GM18499 (cell line): ENCODE measurements at regions not wholly inside any gene's neighbourhood (a gene's known extent, or its start where the extent isn't known, plus 50 kb on each side); places are given as distances from the start of the nearest gene placed in this dataset.
"Not testable (repeated sequence)": the region's sequence is repeated elsewhere in the genome, so short reads cannot be mapped to it uniquely, and the experiment has no call there.

ENCODE experiments used
- ATAC-seq: cut with Tn5 transposase; IDR thresholded peaks from one replicate; pipeline ENCODE4 v1.9.1; 2021; ENCODE audit warnings: moderate number of reproducible peaks; ENCODE audit not compliant: insufficient read depth, unreplicated experiment

DNA sequence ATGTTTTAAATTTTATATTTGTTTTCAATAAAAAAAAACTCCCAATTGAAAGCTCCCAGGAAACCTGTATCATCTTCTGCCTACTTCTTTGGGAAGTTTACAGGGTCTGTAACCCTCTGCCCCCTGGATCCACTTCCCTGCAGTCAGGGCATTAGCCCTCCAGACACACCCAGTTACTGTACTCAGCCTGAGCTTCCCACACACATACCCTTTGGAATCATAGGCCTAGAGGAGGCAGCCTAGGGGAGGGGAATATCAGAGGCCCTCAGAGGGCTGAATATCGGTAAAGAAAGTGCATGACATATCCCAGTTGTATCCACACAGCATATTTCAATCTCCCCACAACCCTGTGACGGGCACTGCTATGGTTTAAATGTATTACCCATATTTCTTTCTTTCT, 56.2 kb upstream of the TFPI start:
- not testable (repeated sequence) for ATAC-seq

DNA sequence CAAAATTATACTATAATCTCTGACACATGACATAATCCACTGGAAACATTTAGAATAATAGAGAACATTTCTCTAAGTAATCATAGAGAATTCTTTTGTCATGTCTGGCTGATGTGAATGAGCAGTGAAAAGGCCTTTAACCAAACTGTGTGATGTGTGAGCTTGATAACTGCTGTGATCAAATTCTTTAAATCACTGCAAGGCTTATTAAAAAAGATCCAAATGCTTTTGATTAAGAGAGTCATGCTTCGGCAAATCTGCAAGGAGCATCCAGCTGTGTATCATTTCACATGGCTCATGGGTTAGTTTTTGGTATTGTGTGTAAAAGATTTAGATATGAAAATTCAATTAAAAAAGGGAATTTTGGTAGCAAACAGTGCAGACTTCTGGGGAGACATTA, 58.6 kb upstream of the TFPI start:
- no peak for ATAC-seq

DNA sequence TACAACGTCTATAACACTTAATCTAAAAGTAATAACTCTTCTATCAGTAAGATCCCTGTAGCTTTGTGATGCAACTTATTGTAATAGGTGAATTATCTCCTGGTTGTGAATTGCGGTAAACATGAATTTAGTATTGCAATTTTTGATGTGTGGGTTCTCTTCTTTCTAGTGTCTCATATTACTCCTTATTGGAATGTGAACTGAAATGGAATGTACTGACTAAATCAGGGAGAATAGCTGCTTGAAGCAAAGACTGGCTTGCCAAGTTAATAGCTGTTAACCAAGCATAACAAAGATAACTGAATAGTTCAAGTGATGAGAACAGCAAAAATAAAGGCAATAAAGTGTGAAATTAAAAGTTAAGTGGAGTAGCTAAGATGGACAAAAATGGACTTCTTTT, 60.5 kb upstream of the TFPI start:
- no peak for ATAC-seq

DNA sequence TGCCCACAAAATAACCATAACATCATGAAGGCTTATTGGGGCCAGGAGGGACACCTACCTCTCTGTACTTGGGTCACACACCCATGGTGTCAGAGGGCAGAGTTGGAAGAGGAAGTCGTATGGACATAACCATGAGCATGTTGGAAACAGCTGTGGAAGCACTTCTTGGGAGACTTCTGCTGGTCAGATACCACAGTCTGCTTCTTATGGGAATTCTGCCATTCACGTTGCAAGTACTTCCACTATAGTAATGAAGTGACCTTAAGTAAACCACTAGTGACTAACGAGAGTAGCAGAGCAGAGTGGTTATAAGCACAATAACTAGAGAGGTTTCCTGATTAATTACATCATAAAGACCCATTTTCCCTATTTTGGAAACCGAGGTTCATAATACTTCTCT, 61.1 kb upstream of the TFPI start:
- no peak for ATAC-seq

DNA sequence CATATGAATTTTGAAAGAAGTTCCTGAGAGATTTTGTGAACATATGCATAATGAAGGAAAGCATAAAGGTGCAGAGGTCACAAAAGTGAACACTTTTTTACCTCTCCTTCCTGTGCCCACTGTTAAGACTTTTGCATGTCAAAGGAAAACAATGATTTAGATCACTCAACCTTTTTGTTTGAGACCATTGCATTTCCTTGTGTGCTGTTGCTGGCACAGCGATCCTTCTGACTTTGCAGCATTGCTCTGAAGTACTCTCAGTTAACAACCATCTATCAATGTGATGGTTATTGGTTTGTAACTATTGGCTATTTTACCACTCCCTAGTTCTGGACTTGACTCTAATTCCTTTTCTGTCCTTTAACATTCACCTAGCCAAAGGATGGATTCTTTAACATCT, 61.7 kb upstream of the TFPI start:
- no peak for ATAC-seq

DNA sequence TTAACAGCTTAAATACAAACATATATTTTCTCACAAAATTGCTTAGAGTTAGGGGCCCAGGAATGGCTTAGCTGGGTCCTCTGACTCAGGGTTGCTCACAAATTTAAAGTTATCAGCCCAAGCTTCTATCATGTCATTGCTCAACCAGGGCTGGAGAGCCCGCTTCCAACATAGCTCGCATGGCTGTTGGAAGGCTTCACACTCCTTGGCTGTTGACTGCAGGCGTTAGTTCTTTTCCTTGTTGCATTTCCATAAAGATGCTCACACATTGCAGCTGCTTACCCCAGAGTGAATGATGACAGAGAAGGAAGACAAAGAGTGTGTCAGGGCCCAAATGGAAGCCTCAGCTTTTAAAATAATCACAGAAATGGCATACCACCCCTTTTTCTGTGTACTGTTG, 62.9 kb upstream of the TFPI start:
- no peak for ATAC-seq

DNA sequence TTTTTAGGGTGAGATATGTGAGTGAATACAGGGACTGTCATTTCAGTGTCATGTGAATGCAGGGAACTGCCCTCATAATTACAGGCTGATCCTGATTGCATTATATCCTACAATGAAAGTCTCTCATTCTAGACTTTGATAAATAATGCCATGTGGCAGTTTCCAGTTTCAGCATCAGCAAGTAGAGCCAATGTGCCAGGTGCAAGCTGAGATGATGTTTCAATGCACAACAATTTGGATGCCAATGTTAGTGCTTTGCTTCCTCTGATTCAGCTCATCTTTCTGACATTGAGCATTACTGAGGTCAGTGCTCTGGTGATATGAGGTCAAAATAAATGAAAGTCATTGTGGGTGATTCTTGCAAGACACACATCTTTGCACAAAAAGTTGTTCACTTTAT, 63.7 kb upstream of the TFPI start:
- ATAC-seq = no peak

DNA sequence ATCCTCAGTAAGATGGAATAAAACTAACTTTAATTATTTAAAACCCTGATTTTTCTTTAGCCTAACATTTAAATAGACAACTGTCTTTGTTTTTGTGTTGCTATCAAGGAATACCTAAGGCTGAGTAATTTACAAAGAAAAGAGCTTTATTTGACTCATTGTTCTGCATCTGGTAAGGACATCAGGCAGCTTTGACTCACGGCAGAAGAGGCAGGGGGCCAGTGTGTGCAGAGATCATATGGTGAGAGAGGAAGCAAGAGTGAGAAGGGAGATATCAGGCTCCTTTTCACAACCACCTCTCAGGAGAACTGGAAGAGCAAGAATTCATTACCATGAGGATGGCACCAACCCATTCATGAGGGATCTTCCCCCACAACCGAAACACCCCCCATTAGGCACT, 64.6 kb upstream of the TFPI start:
- ATAC-seq = no peak

DNA sequence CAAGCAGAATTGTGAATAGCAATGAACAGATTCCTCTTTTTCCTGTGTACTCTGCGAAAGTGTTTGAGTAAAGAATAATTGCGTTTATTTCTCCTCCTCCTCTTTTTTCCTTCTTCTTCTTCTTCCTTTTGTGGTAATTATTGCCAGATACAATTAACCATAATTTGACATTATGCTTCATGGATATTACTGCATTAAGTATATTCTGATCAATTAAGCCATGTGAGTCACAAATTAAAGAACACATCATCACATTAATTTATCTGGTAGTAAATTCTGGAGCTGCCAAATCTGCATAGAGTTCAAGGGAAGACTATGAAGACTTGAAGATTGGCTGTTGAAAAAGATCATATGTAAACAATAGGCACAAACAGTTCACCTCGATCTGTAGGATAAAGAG, 72.9 kb upstream of the TFPI start:
- no peak for ATAC-seq

DNA sequence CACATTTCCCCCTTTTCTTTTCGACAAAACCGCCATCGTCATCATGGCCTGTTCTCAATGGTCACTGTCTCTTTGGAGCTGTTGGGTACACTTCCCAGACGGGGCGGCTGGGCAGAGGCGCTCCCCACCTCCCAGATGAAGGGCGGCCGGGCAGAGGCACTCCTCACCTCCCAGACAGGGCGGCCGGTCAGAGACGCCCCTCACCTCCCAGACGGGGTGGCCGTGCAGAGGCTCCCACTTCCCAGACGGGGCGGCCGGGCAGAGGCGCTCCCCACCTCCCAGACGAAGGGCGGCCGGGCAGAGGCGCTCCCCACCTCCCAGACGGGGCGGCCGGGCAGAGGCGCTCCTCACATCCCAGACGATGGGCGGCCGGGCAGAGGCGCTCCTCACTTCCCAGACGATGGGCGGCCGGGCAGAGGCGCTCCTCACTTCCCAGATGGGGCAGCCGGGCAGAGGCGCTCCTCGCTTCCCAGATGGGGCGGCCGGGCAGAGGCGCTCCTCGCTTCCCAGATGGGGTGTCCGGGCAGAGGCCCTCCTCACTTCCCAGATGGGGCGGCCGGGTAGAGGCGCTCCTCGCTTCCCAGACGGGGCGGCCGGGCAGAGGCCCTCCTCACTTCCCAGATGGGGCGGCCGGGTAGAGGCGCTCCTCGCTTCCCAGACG, 82.6 kb upstream of the TFPI start:
- ATAC-seq = not testable (repeated sequence)

GRCh38 chr2:187637392-187637740, 83.1 kb upstream of the TFPI start:
- not testable (repeated sequence) for ATAC-seq

DNA sequence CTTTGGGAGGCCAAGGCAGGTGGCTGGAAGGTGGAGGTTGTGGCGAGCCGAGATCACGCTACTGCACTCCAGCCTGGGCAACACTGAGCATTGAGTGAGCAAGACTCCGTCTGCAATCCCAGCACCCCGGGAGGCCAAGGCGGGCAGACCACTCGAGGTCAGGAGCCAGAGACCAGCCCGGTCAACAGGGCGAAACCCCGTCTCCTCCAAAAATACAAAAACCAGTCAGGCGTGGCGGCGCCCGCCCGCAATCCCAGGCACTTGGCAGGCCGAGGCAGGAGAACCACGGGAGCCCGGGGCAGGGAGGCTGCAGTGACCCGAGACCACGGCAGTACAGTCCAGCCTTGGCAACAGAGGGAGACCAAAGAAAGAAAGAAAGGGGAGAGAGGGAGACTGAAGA, 83.5 kb upstream of the TFPI start:
- ATAC-seq = not testable (repeated sequence)

DNA sequence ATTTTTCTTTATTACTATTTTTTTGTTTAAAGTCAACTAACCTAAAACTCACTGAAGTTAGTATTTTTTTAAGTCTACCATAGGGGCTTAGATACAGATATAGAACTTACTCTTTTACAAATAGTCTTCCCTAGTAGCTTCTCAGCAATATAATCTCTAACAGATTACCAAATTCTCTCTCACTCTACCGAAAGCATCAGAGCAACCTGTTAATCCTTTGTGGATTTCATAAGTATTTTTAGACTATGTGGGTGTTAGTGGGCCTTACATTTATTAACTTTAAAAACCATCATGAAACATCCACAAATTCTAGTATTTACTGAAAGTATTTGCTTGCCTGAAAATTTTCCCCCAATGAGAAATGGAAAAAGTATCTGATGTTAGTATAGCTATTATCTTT, 84.6 kb upstream of the TFPI start:
- no peak for ATAC-seq

DNA sequence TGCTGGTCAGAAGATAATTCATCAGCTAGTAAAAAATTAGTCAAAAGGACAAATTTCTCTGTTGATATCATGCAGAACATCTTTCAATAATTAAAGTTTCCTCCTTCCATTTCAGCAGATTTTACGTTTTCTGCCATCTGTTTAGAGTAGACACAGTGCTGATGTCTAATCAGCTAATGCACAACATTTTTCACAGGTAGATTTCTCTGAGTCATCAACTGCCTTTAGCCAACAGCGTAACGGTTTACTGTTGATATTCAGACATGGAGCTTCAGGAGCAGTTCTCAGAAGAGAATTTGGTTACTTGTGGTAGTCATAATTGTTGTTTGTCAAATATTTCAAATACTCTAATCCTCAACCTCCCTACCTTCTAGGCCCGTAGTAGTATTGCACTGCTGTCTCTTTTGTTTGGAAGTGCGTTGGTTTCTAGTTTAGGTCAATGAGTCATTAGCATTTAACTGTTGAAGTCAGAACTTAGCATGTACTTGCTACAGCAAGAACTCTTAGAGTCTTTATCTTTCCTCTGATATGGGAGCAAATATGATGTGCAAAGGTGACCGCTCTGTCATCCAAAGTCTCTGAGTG, 86.8 kb upstream of the TFPI start:
- ATAC-seq = no peak

DNA sequence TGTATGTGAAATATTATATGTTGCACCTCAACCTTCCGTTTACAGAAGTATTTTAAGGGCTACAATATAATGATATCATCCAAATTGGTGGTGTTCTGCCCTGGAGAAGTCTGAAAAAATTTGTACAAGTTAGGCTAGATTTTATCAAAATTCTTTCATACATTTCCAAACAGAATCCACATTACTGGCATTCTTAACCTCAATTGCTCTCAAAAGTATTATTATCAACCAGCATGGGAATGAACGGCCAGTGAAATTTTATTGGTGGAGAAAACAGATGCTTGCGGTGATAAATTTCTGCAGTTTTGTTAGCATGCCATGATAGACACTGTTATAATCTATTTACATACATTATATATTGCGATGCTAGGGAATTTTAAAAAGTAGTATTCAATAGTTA, 88.3 kb upstream of the TFPI start:
- no peak for ATAC-seq

DNA sequence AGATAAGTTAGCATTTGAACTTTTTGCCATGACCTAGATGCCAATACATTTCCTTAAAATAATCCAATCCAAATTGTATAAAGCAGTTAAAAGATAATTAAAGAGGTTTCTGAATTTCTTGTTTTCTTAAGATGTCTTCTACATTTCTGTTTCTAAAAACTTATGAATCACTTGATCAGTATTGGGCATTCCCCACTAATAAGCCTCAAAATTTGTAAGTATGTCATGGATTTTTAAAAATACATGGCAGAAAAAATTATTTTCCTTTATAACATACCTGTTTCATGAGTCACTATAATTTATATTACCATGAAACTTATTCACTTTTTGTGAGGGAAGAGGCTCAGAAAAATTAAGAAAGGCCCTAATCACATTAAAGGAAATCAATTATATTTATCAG, 90.3 kb upstream of the TFPI start:
- ATAC-seq = no peak

- ATAC-seq = no peak
These were observed 90.7 kb upstream of the TFPI start for GRCh38 chr2:187644981-187645380.

GRCh38 chr2:187646556-187646955, 92.3 kb upstream of the TFPI start:
- ATAC-seq = no peak

DNA sequence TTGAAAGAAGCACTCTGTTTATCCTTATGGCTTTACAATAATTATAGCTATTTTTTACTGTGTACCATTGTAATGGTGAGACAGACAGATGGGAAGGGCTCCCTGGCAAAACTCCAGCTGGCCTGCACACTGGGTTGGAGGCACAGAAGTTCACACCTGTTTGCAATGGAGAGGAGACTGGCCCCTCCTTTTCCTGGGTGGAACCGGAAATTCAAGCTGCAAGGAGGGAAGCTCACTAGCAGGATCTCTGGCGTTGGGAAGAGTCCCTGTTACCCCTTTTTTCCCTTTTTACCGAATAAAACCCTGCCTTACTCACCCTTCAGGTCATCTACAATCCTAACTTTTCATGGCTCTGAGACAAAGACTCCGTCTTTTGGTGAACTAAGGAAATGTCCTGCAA, 100.3 kb upstream of the TFPI start:
- ATAC-seq = no peak

- ATAC-seq = no peak
These were observed 100.8 kb upstream of the TFPI start for GRCh38 chr2:187655001-187655400.

DNA sequence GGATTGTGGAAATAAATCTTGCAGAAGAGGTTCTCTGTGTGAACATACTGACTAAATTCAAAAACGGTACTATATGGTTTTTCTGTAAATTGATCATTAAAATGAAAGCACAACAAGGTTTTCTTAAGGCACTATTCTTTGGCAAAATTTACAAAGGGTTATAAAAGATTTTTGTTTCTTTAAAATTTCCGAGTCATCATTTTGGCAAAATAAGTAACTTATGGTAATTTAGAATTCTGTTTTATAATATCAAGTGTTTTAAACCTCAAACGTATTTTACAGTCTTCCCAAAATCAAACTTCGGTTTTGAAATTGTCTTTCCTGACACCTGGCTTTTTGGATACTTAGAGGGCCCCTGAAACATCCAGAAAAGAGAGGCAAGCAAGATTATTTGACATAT, 101.9 kb upstream of the TFPI start:
- ATAC-seq = no peak

- ATAC-seq = no peak
These were observed 104.8 kb upstream of the TFPI start for GRCh38 chr2:187658952-187659525.
